Stimulated activated CD4-positive, alpha-beta T cell treated with anti-CD3 and anti-CD28 coated beads, TNF-alpha, amount 100 ng/mL, for 24 hours (primary cell): ENCODE measurements at regions not wholly inside any gene's neighbourhood (a gene's known extent, or its start where the extent isn't known, plus 50 kb on each side); places are given as distances from the start of the nearest gene placed in this dataset.

Source experiments
- DNase-seq, 3 experiments: peaks; one replicate each; pipeline ENCODE4 v3.0.0-alpha.2; 2020; ENCODE audit warnings: low read depth in 3 of 3

DNA sequence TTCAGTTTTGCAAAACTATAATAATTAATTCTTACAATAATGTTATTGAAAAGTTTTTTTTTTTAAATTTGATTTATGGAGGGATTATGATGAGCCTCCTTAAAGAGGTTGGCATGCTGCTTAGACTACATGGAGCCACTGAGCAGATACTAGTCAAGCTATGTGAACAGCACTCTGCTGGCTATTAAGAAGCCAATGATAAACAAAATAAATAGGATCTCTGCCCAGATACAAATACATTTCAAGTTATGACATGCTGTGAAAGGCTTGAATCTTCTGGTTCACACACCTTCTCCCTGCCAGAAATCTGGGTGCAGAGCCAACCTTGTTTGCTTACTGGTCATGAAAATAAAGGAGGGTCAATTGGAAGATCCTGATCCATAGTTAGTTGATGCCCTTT lies 107.4 kb upstream of the NAV3 start:
- no peak for DNase-seq

DNA sequence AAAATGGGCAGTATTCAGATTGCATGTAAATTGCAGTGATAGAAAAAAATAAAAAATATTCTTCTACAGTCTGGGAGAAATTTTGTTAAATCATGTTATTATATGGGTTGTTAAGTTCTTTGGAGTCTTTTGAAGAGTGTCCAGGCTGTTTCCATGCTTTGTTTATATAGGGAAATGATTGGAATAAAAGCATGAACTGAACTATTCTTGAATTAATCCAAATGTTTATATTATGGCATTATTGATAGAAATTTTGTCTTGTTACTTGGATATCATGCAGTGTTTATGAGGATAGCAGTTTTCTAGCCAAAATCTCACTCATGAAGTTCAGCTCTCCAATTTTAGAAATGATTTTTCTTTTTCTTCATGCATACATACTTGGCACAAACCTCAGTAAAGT lies 108.2 kb upstream of the NAV3 start:
- no peak for DNase-seq

DNA sequence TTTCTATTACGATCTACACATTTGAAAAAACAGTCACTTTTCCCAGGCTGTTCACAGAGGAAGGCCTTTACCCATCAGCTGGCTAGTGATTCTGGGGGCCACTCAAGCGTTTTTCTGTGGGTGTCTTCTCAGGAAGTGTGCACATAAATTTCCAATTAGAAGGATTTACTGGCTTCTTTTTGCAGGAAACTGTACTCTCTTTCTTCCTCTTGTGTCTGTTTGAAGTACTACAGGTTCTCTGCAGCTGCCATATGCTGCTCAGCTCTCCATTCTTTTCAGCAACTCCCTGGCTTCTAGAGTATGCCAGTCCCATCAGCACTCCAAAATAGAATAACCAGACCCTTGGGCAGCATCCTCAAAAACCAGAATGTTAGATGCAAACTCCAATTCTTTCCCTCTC lies 110.4 kb upstream of the NAV3 start:
- DNase-seq = no peak

DNA sequence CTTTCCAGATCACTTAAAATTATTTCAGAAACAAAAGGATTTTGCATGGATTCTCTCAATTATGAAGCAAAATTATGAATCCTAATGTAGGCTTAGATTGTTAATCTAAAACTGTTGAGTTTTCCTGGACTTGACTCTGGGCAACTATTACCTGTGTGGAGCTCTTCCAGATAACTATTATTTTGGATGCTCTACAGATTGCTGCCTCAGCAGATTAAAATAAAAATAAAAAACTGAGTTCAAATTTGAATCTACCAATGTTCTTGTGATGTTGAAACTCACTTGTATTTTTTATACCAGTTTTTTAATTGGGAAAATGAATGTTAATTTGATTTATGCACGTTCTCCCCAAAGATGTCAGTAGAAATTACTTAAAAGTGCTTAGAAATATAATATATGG lies 120.5 kb upstream of the NAV3 start:
- no peak for DNase-seq

DNA sequence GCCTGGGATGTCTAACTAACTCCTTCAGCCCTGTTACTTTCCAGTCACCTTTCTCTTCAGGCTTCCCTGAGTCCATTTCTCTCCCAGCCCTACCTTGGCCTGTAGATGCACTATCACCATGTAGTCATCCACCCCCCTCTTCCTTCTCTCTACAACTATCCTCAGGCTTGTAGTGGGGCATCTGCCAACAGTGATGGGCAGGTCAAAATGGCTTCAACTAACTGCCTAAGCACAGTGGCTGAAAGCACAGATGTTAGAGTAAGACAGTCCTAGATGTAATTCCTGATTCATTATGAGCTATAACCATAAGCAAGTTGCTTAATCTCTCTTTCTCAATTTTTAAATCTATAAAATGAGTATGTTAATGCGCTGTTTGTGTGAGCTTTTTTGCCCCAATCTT lies 133.6 kb upstream of the NAV3 start:
- DNase-seq = no peak

DNA sequence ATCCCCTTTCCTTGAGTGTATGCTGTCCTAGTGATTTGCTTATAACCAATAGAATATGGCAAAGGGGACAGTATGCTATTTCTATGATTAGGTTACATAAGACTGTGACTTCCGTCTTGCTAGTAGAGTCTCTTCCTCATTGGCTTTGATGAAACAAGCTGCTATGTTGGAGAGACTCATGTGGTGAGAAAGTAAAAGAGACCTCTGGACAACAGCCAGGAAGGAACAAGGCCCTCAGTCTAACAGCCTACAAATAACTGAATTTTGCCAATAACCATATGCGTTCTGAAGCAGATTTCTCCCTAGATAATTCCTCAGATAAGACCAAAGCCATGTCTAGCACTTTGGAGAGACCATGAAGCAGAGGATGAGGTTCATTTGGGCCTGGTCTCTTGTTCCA lies 134.5 kb upstream of the NAV3 start:
- DNase-seq = no peak

DNA sequence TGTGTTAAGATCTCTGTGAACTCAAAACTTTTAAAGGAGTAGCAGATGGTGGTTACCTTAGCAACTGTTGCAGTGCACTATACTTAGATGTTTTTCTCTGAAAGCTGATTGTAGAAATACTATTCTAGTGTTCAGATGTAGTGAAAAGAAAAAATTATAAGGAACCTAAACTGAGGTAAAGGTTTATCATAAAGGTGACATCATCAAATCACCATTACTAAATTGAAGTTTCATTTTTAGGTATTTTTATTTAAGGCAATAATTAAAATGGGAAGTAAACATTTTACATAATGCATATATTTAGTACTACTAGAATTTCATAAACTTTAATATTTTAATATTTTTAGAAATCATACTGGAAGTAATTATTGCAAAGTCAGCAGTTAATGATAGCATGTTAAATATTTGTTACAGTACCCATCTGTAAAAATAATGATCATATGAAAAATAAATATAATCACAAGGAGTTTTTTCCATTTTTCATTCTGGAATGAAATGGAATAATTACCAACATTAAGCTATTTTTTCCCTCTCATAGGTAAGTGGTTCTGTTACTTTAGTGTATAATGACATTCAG lies 141.1 kb upstream of the NAV3 start:
- no peak for DNase-seq

DNA sequence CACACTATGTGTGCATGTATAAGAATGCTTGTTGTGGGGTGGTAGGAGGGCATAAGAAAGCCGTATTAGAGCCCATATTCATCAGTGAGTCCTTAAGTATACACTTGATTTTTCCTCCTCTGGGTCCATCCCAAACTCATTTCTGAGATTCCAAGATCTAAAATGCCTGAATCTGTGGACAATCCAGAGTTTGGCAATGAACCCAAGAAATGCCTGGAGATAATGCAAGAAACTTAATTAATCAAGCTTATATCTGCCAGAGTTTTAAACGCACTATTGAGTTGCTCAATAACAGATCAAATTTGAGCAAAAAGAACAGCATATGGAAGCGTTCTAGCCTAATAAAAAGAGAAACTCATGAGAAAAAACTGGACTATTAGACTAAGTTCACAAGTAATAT lies 143.4 kb upstream of the NAV3 start:
- no peak for DNase-seq

DNA sequence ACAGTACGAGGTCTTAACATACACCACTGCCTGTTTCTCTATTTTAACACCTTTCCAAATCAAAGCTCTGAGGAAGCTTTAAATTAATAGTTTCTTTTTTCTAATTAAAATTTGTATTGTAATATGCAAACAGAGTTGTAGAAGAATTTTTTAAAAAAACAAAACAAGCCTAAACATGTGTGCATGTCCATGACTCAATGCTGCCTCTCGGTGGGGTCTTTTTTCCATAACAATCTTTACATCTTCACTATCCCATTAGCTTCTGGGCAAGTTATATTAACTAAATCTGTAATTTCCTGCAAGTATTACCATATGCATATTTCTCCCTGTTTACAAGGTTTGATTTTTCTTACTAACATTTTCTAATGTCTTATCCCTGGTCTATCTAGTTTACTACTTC lies 143.9 kb upstream of the NAV3 start:
- no peak for DNase-seq

DNA sequence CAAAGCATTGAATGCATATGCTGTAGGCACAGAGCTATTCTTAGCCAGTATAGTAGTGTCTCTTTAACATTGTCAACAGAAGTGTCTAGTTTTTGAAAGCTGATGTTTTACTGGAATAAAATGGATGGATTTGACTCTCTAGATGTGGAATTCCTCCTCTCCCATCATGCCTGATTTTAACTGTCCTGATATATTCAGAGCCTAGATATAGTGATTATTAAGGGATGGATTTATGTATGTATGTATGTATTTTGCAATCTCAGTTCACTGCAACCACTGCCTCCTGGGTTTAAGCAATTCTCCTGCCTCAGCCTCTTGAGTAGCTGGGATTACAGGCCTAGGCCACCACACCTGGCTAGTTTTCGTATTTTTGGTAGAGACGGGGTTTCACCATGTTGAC lies 144.8 kb upstream of the NAV3 start:
- no peak for DNase-seq

DNA sequence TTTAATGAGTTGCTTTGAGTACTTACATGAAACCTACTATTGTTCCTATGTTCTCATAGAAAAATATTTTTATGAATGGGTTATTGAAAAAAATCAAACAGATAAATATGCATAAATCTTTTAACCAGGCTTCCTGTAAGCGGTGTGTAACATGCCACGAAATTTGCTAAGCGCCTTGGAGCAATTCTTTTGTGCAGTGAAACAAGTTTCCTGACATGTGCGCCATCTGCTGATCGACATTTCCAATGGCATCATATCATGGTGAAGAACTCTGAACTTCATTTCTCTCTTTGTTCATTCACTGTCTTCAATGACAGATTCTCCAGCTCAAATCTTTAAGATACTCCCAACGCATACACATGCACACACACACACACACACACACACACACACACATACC lies 145.6 kb upstream of the NAV3 start:
- no peak for DNase-seq

DNA sequence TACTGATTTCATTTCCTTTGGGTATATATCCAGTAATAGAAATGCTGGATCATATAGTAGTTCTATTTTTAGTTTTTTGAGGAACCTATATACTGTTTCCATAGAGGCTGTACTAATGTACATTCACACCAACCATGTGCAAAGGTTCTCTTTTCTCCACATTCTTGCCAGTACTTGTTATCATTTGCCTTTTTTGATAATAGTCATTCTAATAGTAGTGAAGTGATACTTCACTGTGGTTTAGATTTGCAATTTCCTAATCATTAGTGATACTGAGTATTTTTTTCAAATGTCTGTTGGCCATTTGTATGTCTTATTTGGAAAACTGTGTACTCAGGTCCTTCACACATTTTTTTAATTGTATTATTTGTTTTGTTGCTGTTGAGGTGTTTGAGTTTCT lies 148.2 kb upstream of the NAV3 start:
- no peak for DNase-seq

DNA sequence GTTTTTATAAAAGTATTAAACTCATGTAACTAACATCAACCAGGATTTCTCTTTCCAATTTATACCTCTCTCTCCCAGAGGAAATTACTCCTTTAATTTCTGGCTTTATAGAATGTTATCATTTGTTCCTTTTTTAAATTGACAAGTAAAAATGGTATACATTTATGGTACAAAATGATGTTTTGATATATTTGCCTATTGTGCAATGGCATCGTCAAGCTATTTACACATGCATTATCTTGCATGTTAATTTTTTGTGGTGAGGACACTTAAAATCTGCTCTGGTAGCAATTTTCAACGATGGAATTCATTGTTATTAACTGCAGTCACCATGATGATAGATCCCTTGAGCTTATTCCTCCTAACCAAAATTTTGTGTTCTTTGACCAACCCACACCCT lies 149.0 kb upstream of the NAV3 start:
- DNase-seq = no peak

DNA sequence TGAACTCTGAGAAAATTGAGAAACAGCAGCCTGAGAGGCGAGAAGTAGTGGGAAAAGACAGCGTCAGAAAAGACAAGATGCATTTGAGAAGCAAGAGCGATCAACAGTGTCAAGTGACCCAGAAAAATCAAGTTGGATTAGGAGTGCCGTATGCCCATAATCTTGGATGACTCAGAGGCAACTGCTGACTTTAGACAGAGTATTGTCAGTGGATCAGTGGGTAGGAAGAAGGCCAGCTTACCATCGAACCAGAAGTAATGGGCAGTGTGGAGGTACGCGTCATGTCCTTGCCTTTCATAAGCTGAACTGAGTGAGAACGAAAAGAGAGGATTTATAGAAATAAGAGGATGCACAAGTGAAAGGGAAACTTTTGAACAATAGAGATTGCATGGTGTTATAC lies 151.0 kb upstream of the NAV3 start:
- no peak for DNase-seq

DNA sequence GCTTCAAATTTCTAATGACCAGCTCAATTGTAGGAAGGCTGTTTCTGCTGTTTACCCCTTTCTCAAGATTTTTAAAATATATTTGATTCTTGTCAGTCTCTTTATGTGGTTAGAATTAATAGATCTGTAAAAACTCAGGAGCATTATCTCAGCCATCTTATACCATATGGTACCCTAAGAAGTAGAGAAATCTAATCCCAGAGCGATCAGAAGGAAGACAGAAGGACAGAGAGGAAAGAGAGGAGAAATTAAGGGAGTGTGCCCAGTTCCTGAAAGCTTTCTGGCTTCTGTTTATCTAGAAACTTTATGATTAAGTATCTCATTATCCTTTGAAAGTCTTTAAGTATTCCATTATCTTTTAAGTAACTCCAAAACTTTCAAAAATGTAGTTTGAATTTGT lies 152.1 kb upstream of the NAV3 start:
- no peak for DNase-seq

DNA sequence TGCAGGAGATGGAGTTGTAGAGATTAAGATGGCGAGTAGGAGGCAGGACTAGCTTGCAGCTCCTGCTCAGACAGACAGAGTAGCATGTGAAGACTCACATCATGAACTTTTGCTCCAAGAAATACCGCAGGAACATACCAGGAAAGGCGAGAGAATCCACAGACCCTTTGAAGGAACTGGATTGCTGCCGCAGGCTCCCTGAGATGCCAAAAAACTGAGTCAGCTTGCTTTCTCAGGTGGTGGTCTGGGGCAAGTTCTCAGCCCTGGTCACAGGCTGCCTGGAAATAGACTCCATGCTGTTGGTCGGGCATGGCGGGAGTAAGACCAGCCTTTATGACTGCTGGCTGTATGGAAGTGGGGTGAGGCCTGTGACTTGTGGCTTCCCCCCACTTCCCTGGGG lies 163.6 kb upstream of the NAV3 start:
- no peak for DNase-seq

DNA sequence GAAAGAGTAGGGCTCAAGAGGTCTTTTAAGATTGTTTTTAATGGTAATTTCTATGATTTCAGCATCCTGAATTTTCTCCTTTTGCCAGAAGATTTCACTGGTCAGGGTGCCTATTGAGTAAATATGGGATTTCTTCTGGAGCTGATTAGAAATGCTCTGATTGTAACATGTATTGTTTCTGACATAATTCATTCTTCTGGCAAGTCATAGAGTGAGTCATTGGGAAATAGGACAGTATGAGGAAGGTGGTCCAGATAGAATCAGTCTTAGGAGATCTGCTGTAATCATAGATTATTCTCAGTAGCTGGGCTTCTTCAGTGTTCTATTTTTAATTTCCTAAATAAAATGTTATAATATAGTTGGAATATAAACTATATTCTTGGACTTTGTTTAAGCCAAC lies 182.0 kb upstream of the NAV3 start:
- no peak for DNase-seq

DNA sequence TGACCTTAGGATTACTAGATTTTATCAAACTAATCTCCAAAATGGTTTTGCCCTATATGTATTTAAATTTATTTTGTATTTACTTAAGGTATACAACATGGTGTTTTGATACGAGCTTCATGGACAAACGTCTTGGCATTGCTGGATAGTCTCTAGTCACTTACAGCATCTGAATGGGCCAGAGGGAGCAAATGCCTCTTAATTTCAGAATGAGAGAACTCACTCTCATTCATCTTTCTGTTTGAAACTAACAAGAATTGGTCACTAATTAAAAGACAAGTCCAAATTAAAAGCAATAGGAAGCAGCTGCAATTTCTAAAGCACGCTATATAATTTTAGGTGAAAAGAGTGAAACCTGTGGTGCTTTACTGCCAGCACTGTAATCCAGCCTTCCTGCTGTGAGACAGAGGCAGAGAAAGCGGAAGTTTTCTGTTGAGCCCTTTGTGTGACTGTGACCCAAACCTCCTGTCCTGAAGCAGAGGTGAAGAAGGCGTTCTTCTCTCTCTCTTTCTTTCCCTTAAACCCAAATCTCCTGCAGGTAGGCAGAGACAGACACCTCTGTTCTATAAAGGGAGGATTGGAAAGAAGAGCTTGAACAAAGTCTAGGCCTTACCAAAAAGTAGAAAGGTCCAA lies 184.6 kb upstream of the NAV3 start:
- no peak for DNase-seq

DNA sequence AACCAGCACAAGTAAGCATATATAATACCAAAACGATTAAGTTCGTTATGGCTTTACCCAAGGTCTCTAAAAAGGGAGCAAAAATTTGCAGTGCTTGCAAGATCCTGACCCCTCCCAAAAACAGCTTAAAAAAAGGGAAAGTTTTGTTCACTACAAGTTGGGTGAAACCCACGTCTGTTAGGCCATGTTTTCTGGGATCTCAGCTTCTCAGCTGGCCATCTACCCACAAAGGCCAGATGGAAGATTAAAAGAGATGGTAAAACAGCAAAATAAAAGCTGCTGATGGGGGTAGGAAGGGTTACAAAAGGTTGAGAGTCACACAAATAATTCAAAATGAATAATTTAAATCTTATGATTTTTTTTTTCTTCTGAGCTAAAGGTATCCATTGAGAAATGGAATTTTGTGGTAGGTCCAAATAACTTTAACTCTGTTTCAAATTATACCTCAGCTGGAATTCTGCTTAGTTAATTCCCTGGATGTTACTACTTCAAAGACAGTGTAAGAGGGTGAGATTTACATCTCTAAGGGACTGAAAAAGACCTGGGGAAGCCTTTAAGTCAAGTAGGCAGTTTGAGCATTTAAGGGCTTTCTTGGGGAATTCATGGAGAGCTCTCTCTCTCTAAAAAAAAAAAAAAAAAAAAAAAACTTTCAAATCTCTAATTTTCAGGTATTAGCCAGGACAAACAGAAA lies 185.6 kb upstream of the NAV3 start:
- no peak for DNase-seq

DNA sequence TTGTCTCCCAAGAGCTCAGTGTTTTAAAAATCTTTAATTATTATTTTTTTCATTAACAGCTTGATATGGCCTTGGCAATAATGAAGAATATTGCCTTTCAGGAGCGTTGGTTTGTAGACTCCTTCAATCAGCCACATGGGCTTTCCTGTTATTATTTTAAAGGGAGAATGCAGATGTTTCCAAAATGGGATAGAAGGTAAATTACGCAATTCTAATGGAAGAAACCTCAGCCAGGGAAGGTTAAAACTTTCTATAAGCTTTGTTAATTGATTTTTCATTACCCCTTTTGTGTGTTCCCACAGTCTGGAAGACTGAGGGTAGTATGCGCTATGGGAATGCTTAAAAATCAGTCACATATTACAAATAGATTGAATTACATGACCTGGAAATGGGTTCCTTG lies 188.4 kb upstream of the NAV3 start:
- no peak for DNase-seq

DNA sequence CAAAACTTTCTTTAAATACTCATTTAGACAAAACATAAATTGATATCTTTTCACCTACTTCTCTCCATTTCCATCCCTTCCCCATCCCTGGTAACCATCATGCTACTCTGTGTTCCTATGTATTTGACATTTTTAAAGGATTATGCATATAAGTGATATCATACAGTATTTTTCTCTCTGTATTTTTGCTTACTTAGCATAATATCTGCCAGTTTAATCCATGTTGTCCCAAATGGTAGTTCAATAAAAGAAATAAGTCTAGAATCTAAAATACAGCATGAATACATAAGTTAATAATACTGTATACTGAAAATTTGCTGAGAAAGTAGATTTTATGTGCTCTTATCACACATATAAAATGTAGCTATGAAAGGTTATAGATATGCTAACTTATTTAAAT lies 190.3 kb upstream of the NAV3 start:
- no peak for DNase-seq

DNA sequence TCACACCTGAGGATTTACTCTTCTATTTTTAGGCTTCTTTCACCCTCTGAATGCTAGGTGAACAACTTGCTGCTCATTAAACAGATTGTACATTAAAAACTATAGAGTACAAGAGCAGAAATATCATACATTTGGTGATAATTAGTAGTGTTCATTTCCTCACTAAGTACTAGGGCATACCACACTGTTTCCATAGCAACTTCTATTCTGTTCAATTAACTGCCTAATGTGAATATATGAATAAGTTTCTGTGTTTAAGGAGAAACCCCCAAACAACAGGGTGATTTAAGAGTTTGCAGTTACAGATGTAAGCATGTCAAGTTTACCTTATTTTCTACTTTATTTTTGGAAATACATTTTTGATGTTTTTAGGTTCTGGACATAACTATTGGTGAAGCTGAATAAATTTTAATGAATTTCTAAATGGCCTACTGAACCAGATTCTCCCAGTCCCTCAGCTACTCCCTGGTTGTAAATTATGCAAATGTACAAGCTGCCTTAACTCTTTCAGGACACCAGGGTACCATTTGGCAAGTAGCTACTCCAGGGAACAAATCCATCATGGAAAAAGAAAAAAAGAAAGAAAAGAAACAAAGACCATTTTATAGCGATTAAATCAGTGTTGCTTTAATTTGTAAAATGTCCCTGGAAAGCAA lies 199.8 kb upstream of the NAV3 start:
- no peak for DNase-seq

DNA sequence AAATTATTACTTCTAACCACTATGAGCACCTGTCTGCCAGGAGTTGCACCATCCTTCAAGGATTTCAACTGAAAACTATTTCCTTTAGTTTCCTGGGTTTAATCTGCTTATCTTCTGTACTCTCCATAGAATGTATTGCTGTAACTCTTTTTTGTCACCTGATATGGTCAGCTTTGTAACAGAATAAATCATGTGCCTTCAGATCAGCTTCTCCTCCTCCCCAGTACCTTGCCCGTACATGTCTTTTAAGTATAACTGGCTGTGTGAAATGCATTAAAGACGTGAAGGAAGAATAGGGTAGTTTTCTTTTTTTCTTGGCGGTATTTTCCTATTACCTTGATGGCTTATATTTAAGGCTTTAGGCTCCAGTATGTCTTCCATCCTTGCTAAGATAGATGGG lies 200.3 kb upstream of the NAV3 start:
- DNase-seq = no peak
